Heart right ventricle (tissue), 16 donors: ENCODE measurements at regions not wholly inside any gene's neighbourhood (a gene's known extent, or its start where the extent isn't known, plus 50 kb on each side); places are given as distances from the start of the nearest gene placed in this dataset.

ENCODE experiments used
- ATAC-seq, 8 donors: fragments of 200-7000 bp; cut with Tn5 transposase; one replicate each; pipeline ENCODE4 v1.9.1; 2020; ENCODE audit warnings: mild to moderate bottlenecking in 8 of 8, moderate library complexity in 8 of 8, moderate number of reproducible peaks in 1 of 8
- DNase-seq, 2 donors: peaks; one replicate each; pipeline ENCODE4 v3.0.0-alpha.2; 2020
- H3K27ac ChIP-seq, 10 donors: fragments of 200-600 bp; sonication (generic) in 2 of 10; one replicate each; pipeline versions ENCODE4 v1.5.0 to v1.8.0; 2020 to 2022; ENCODE audit warnings: mild to moderate bottlenecking in 3 of 10
- H3K27me3 ChIP-seq, 7 donors: fragments of 200-600 bp; one replicate each; pipeline ENCODE4 v1.8.0; 2021 to 2022; ENCODE audit warnings: mild to moderate bottlenecking in 2 of 7
- H3K36me3 ChIP-seq, 9 donors: fragments of 200-600 bp; sonication (generic) in 1 of 9; one replicate each; pipeline versions ENCODE4 v1.5.0 to v1.8.0; 2020 to 2022; ENCODE audit warnings: mild to moderate bottlenecking in 2 of 9
- H3K4me1 ChIP-seq, 9 donors: fragments of 200-600 bp; sonication (generic) in 1 of 9; one replicate each; pipeline versions ENCODE4 v1.5.0 to v1.8.0; 2020 to 2022; ENCODE audit warnings: mild to moderate bottlenecking in 4 of 9
- H3K4me3 ChIP-seq, 10 donors: fragments of 200-600 bp; sonication (generic) in 2 of 10; one replicate each; pipeline versions ENCODE4 v1.5.0 to v1.8.0; 2020 to 2022; ENCODE audit warnings: mild to moderate bottlenecking in 7 of 10, moderate library complexity in 2 of 10
- H3K9me3 ChIP-seq, 11 donors: fragments of 200-600 bp in 10 of 11; sonication (generic) in 2 of 11; one replicate each; pipeline versions ENCODE4 v1.5.0 to v1.8.0; 2013 to 2022; ENCODE audit warnings: mild to moderate bottlenecking in 2 of 11, control low read depth in 1 of 11, moderate library complexity in 1 of 11
- WGBS, 2 donors: extraction: QIAGEN DNeasy Blood & Tissue Kit; methylation state at CpG; one replicate each; pipeline ENCODE4 v1.1.7; 2013; ENCODE audit warnings: inconsistent platforms in 1 of 2; 5-methylcytosine and 5-hydroxymethylcytosine counted together
- intact Hi-C, 10 donors: fragments of 100-400 bp; cut with DNase I; formaldehyde crosslinking; loops; one replicate each; pipeline versions ENCODE4 v1.11.1 to v1.14.2; 2022
- TF ChIP-seq, protein P1 (sequence below), 9 donors: fragments of 200-600 bp; sonication (generic) in 2 of 9; IDR thresholded peaks; one replicate each; pipeline versions ENCODE4 v1.5.0 to v1.8.0; 2021 to 2022; ENCODE audit warnings: antibody characterized with exemption in 9 of 9, mild to moderate bottlenecking in 5 of 9, moderate library complexity in 1 of 9
- donor health status: Arrhythmogenic right ventricular cardiomyopathy.
- donor health status: ischemic (EF 13 %, LVEDD 7.1; RV severe dilation, severe dysfunction).
- donor health status: healthy with polysubstance abuse.
- donor health status: DM: no; HTN: yes; CAD: no.
- donor health status: DM: no; HTN: no; CAD: no.
- donor health status: ischemic (EF 25% LVEDD 6.9; RV normal size, moderate dysfunction).
- donor health status: ischemic (EF 25% LVEDD 5.7; RV mildly dilated, moderate dysfunction).
- donor health status: healthy.
- donor health status: DM: yes; HTN: yes; CAD: no.
- donor health status: Ischemic cardiomyopathy.
- donor health status: ischemic (EF 35%, LVEDD 5.7; RV mildly dilated, moderate dysfunction).
- donor health status: nonischemic (EF 11% LVEDD 7.7; RV severe dilation, severe dysfunction).
- donor health status: DM: yes; HTN: yes; CAD: no.
- donor health status: PGD.
- donor health status: ischemic (EF 29% LVEDD 5.4; RV normal size, mild dysfunction).
- donor health status: nonischemic (EF 23%, LVEDD 6.1; RV moderate dilation, normal function).

DNA sequence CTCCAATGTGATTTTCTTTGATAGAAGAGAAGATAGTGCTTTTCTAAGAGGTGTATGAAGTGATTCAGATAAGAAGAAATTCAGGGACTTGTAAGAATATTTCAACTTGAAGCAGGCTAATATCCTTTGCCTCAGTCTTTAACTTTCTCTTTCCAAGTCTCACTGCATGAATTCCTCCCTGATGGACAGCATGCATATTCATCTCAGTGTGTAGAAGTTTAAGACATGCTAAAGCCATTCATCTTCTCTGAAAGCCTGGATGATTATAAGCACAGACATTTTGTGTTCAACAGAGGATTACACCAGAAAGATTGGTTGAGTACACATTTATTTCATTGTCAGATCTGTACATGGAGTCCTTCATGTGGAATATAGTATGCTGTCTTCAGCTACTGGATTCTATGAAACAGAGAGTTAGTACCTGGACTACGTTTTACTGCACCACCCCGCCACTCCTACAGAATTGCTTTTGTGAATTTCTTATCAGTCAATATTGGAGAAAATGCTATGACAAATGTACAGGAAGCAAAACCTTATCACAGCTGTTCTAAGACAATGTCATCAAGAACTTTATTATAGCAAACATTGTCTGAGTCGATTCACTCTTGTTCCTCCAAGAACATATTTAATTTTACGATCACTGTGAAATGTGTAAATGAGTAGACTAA is 1346.1 kb downstream of the OTOL1 start:
- Histone ChIP-seq H3K4me1 (no peaks in the 10 kb centered on the region), H3K9me3 (no peaks in the 10 kb centered on the region), H3K36me3 (no peaks in the 10 kb centered on the region), H3K27me3 (no peaks in the 10 kb centered on the region), H3K4me3 (no peak overlapping the region), H3K27ac (no peak overlapping the region)
- ATAC-seq (no peak), DNase-seq (no peak)
- intact Hi-C loops, result no loop called here
- TF ChIP-seq, protein P1, sequence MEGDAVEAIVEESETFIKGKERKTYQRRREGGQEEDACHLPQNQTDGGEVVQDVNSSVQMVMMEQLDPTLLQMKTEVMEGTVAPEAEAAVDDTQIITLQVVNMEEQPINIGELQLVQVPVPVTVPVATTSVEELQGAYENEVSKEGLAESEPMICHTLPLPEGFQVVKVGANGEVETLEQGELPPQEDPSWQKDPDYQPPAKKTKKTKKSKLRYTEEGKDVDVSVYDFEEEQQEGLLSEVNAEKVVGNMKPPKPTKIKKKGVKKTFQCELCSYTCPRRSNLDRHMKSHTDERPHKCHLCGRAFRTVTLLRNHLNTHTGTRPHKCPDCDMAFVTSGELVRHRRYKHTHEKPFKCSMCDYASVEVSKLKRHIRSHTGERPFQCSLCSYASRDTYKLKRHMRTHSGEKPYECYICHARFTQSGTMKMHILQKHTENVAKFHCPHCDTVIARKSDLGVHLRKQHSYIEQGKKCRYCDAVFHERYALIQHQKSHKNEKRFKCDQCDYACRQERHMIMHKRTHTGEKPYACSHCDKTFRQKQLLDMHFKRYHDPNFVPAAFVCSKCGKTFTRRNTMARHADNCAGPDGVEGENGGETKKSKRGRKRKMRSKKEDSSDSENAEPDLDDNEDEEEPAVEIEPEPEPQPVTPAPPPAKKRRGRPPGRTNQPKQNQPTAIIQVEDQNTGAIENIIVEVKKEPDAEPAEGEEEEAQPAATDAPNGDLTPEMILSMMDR (IDR thresholded peaks at IDR 0.05), result no peak
- 79% methylated on average over 4 of the region's 4 CpGs; no CpG with 5 or more reads in 1 of the 2 donors for WGBS, 2 donors

DNA sequence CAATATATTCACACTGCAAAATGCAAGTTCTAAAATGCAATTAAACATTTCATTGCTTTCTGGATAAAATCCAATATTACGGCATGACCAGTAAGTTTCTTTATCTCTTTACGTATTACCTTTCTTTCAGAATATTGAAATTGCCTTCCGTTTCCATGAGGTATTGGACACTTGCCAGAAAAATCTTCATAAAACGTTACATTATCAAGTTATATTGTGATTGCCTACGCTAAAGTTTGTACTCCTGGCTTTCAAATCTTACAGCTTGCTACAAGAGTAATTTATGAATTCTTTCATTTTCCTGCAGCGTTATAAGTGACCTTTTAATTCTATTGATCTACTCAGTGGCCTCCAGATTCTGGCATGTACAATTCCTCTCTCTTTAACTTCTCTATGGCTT is 1349.3 kb downstream of the OTOL1 start:
- Histone ChIP-seq H3K27ac (no peak overlapping the region), H3K4me1 (no peaks in the 10 kb centered on the region), H3K4me3 (no peak overlapping the region), H3K9me3 (no peaks in the 10 kb centered on the region), H3K27me3 (no peaks in the 10 kb centered on the region), H3K36me3 (no peaks in the 10 kb centered on the region)
- intact Hi-C loops, result no loop called here
- ATAC-seq, result no peak
- 64% methylated on average over 6 of the region's 6 CpGs; no CpG with 5 or more reads in 1 of the 2 donors for WGBS, 2 donors
- DNase-seq, result no peak
- TF ChIP-seq, protein P1 (IDR thresholded peaks at IDR 0.05), result no peak

DNA sequence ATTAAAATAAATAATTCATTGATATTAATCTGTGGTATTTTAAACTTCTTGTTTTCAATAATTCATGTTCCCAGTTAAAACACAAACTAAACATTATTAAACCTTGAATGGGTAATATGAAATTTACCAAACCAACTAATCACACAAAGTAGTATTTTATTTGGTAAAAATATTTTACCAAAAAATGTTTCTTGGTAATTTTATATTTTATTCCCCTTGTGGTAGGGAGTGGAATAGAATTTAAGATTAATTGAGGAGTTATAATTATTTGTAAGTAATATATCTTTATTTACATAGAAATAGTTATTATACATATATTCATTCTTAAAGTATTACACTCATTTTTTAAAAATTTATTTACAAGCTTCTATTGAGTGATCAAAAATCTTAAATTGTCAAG is 1350.9 kb downstream of the OTOL1 start:
- Histone ChIP-seq H3K4me1 (no peaks in the 10 kb centered on the region), H3K27me3 (no peaks in the 10 kb centered on the region), H3K9me3 (no peaks in the 10 kb centered on the region), H3K27ac (no peak overlapping the region), H3K36me3 (no peaks in the 10 kb centered on the region), H3K4me3 (no peak overlapping the region)
- TF ChIP-seq, protein P1 (IDR thresholded peaks at IDR 0.05), result no peak
- DNase-seq, result no peak
- no peak for ATAC-seq
- intact Hi-C loops, result no loop called here

DNA sequence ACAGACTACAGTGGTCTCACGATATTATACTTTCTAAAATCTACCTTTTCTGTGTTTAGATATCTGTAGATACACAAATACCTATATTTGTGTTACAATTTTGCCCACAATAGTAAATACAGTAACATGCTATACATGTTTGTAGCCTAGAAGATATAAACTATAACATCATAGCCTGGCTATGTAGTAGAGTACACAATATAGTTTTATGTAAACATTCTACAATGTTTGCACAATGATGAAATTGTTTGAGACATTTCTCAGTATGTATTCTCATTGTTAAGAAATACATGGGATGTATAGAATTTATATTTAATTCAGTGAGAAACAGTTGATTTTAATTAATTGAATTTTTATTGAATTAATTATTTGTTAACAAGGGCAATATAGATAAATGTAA is 1367.0 kb downstream of the OTOL1 start:
- no peak for DNase-seq
- TF ChIP-seq, protein P1 (IDR thresholded peaks at IDR 0.05), result no peak
- no peak overlapping the region for H3K27ac ChIP-seq
- no peaks in the 10 kb centered on the region for H3K27me3 ChIP-seq
- H3K36me3 ChIP-seq, result no peaks in the 10 kb centered on the region
- WGBS, 2 donors, result 100% methylated on average over 1 of the region's 1 CpG; no CpG with 5 or more reads in 1 of the 2 donors
- no peak overlapping the region for H3K4me3 ChIP-seq
- ATAC-seq, result no peak
- intact Hi-C loops, result no loop called here
- no peaks in the 10 kb centered on the region for H3K4me1 ChIP-seq
- peaks cover 0 to 12% (median 0%) of the 10 kb centered on the region in 11 donors for H3K9me3 ChIP-seq
